OCI-LY3 (cell line): ENCODE measurements at regions not wholly inside any gene's neighbourhood (a gene's known extent, or its start where the extent isn't known, plus 50 kb on each side); places are given as distances from the start of the nearest gene placed in this dataset.
"Not testable (repeated sequence)": the region's sequence is repeated elsewhere in the genome, so short reads cannot be mapped to it uniquely, and the experiment has no call there.

Experiments
- H2AFZ ChIP-seq: fragments of 200-600, 300-600 bp; shearing (Covaris generic); 2 replicates; pipeline ENCODE4 v1.6.0; 2014; ENCODE audit warnings: antibody characterized with exemption, low read depth, low read length
- H3K27ac ChIP-seq: fragments of 200-600, 300-600 bp; sonication (generic); 2 replicates; pipeline ENCODE4 v1.5.1; 2014; ENCODE audit warnings: mild to moderate bottlenecking, low read length, moderate library complexity, mixed read lengths
- H3K27me3 ChIP-seq: fragments of 200-600, 300-600 bp; sonication (generic); 2 replicates; pipeline ENCODE4 v1.6.1; 2014; ENCODE audit warnings: low read depth, low read length, mixed read lengths
- H3K36me3 ChIP-seq: fragments of 200-600, 300-600 bp; sonication (generic); replicated peaks from 2 replicates; pipeline ENCODE3; 2014; ENCODE audit warnings: low read depth, low read length, mixed read lengths
- H3K4me1 ChIP-seq: fragments of 300-600, 200-600 bp; sonication (generic); 2 replicates; pipeline ENCODE4 v1.6.1; 2014; ENCODE audit warnings: low read length, mixed read lengths
- H3K4me2 ChIP-seq: fragments of 200-600, 300-600 bp; sonication (generic); 2 replicates; pipeline ENCODE4 v1.6.1; 2014; ENCODE audit warnings: low read length, mixed read lengths
- H3K4me3 ChIP-seq: fragments of 300-600, 200-600 bp; sonication (generic); 2 replicates; pipeline ENCODE4 v1.5.1; 2014; ENCODE audit warnings: antibody characterized with exemption, mild to moderate bottlenecking, low read length, moderate library complexity
- H3K79me2 ChIP-seq: fragments of 300-600, 200-600 bp; shearing (Covaris generic); 2 replicates; pipeline ENCODE4 v1.6.1; 2014; ENCODE audit warnings: mild to moderate bottlenecking, low read length, mixed read lengths
- H3K9ac ChIP-seq: fragments of 300-600, 200-600 bp; shearing (Covaris generic); 2 replicates; pipeline ENCODE4 v1.6.0; 2014; ENCODE audit warnings: mild to moderate bottlenecking, low read length, moderate library complexity
- H3K9me3 ChIP-seq: fragments of 200-600, 300-600 bp; shearing (Covaris generic); 2 replicates; pipeline ENCODE4 v1.6.1; 2014; ENCODE audit warnings: low read length, mixed read lengths; ENCODE audit not compliant: insufficient read depth
- H4K20me1 ChIP-seq: fragments of 200-600, 300-600 bp; sonication (generic); 2 replicates; pipeline ENCODE4 v1.6.1; 2016; ENCODE audit warnings: low read length, mixed read lengths; ENCODE audit not compliant: insufficient read depth
- CTCF ChIP-seq: fragments of 200-600, 300-600 bp; sonication (generic); IDR thresholded peaks from 2 replicates; pipeline ENCODE4 v1.5.1; 2014; ENCODE audit warnings: antibody characterized with exemption, low read length, low read depth
- EZH2phosphoT487 ChIP-seq: fragments of 200-600 bp; shearing (Covaris generic); IDR thresholded peaks from 2 replicates; pipeline ENCODE4 v1.6.1; 2018; ENCODE audit warnings: antibody characterized with exemption, mixed run types, low read depth

GRCh38 chr16:29114574-29114973 is 129.7 kb downstream of the LAT start:
- H3K27ac ChIP-seq: peak overlapping the region; percentile 84; the same call in 1 of the 2 replicates
- no peak overlapping the region for H2AFZ ChIP-seq
- peak overlapping the region; percentile 66 for H3K4me2 ChIP-seq

GRCh38 chr16:29113446-29113845 is 128.6 kb downstream of the LAT start:
- not testable (repeated sequence) for H3K4me3 ChIP-seq, H3K79me2 ChIP-seq, H2AFZ ChIP-seq, H3K27me3 ChIP-seq, H3K9me3 ChIP-seq, H3K27ac ChIP-seq, H3K36me3 ChIP-seq, H3K4me2 ChIP-seq, H3K9ac ChIP-seq, H4K20me1 ChIP-seq
- H3K4me1 ChIP-seq: peaks cover 52% of the 10 kb centered on the region

More at GRCh38 chr16:29114574-29114973, 129.7 kb downstream of the LAT start:
- no peak for TF ChIP-seq EZH2phosphoT487
- TF ChIP-seq CTCF: no peak
- H3K4me3 ChIP-seq: no peak overlapping the region
- H3K79me2 ChIP-seq: peaks cover 4% of the 10 kb centered on the region; the same call in 1 of the 2 replicates
- H3K4me1 ChIP-seq: peaks cover 56% of the 10 kb centered on the region
- no peaks in the 10 kb centered on the region for H3K27me3 ChIP-seq
- no peak overlapping the region for H3K9ac ChIP-seq
- peaks cover 2% of the 10 kb centered on the region for H3K36me3 ChIP-seq
- no peaks in the 10 kb centered on the region for H4K20me1 ChIP-seq
- no peaks in the 10 kb centered on the region for H3K9me3 ChIP-seq

GRCh38 chr16:29112755-29113347 is 128.0 kb downstream of the LAT start:
- H3K4me3 ChIP-seq: no peak overlapping the region
- no peaks in the 10 kb centered on the region for H3K36me3 ChIP-seq
- no peaks in the 10 kb centered on the region for H3K9me3 ChIP-seq
- no peak overlapping the region for H3K4me2 ChIP-seq
- H3K79me2 ChIP-seq: no peaks in the 10 kb centered on the region
- H3K27me3 ChIP-seq: no peaks in the 10 kb centered on the region
- no peak overlapping the region for H3K9ac ChIP-seq
- H2AFZ ChIP-seq: no peak overlapping the region
- no peaks in the 10 kb centered on the region for H4K20me1 ChIP-seq
- H3K27ac ChIP-seq: no peak overlapping the region
- H3K4me1 ChIP-seq: peaks cover 46% of the 10 kb centered on the region
- TF ChIP-seq EZH2phosphoT487: no peak
- no peak for TF ChIP-seq CTCF

- not testable (repeated sequence) for H3K9me3 ChIP-seq, H3K36me3 ChIP-seq, H4K20me1 ChIP-seq, H2AFZ ChIP-seq, H3K79me2 ChIP-seq, H3K27ac ChIP-seq, H3K27me3 ChIP-seq, H3K9ac ChIP-seq, H3K4me3 ChIP-seq, H3K4me2 ChIP-seq
- peaks cover 43% of the 10 kb centered on the region for H3K4me1 ChIP-seq
Observed at GRCh38 chr16:29111901-29112680, 127.2 kb downstream of the LAT start.

GRCh38 chr16:29111421-29111820 is 126.6 kb downstream of the LAT start:
- Histone ChIP-seq H2AFZ (no peak overlapping the region), H3K27ac (no peak overlapping the region), H3K36me3 (no peaks in the 10 kb centered on the region), H3K9ac (no peak overlapping the region), H3K27me3 (no peaks in the 10 kb centered on the region), H3K9me3 (no peaks in the 10 kb centered on the region), H3K4me2 (no peak overlapping the region), H3K4me1 (peaks cover 39% of the 10 kb centered on the region), H4K20me1 (no peaks in the 10 kb centered on the region), H3K4me3 (no peak overlapping the region), H3K79me2 (no peaks in the 10 kb centered on the region)
- TF ChIP-seq CTCF (no peak), EZH2phosphoT487 (no peak)

GRCh38 chr16:29108625-29109169 is 123.8 kb downstream of the LAT start:
- peaks cover 16% of the 10 kb centered on the region for H3K4me1 ChIP-seq
- H4K20me1 ChIP-seq, H3K4me3 ChIP-seq, H2AFZ ChIP-seq, H3K9me3 ChIP-seq, H3K27me3 ChIP-seq, H3K79me2 ChIP-seq, H3K9ac ChIP-seq, H3K27ac ChIP-seq, H3K36me3 ChIP-seq, H3K4me2 ChIP-seq: not testable (repeated sequence)
